ENCODE measurements at regions not wholly inside any gene's neighbourhood (a gene's known extent, or its start where the extent isn't known, plus 50 kb on each side); places are given as distances from the start of the nearest gene placed in this dataset.

DNA sequence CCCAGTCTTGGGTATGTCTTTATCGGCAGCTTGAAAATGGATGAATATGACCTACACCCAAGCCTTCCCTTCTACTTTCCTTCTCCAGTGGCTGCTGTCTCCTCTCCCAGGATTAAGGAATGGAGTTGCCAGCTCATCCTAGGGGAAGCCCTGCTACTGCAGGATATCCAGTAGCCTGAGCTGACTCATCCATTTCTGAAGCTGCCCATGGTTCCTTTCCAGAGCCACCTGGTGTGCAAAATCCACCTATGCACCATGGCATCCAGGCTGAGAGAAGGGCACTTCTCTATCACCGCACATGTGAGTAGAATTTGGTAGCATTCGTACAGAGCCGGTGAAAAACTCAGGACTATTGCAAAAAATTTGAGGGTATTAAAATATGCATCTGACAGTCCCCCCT is 290.8 kb downstream of the YTHDC2 start:
- TF ChIP-seq EZH2phosphoT487 (IDR thresholded peaks at IDR 0.05; ENCODE audit: insufficient read depth, low read depth), result no peak
- TF ChIP-seq EZH2 (IDR thresholded peaks at IDR 0.05; ENCODE audit: insufficient read depth, poor library complexity, severe bottlenecking), result no peak
